ENCODE measurements at regions not wholly inside any gene's neighbourhood (a gene's known extent, or its start where the extent isn't known, plus 50 kb on each side); places are given as distances from the start of the nearest gene placed in this dataset.

GRCh38 chr2:220212296-220213080 is 585.1 kb downstream of the SLC4A3 start:
- Histone ChIP-seq H3K9me3 (replicated peaks) (no peaks in the 10 kb centered on the region), H3K27ac (replicated peaks) (no peak overlapping the region), H3K36me3 (no peaks in the 10 kb centered on the region), H3K4me1 (no peaks in the 10 kb centered on the region), H3K27me3 (ENCODE audit: low read depth) (no peaks in the 10 kb centered on the region), H3K4me3 (no peak overlapping the region)
- intact Hi-C loops (cut with micrococcal nuclease): no loop called here
- DNase-seq: no peak
- no peak for TF ChIP-seq CTCF (IDR thresholded peaks at IDR 0.05; ENCODE audit: borderline replicate concordance)

DNA sequence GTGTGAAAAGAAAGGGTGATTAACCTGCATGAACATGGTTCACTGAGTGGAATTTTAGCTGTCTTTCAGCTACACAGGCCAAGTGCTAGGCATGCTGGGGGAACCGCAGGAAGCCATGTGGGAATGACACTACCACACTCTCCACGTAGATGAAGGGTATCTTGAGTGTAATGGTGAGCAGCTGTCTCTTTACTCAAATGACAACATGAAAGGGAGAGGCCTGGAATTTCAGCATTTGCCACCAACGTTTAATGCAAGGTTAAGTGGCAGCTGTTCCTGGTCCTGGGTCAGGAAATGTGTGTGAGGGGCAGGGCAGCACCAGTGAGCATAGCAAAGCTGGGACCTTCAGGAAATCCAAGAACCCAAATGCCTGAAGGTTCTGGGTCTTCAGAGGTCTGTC is 588.4 kb downstream of the SLC4A3 start:
- intact Hi-C loops (cut with micrococcal nuclease): no loop called here
- H3K4me3 ChIP-seq: no peak overlapping the region
- no peaks in the 10 kb centered on the region for H3K36me3 ChIP-seq
- TF ChIP-seq CTCF (IDR thresholded peaks at IDR 0.05; ENCODE audit: borderline replicate concordance): no peak
- no peaks in the 10 kb centered on the region for H3K27me3 ChIP-seq (ENCODE audit: low read depth)
- DNase-seq: no peak
- no peaks in the 10 kb centered on the region for H3K9me3 ChIP-seq (replicated peaks)
- no peak overlapping the region for H3K27ac ChIP-seq (replicated peaks)
- no peaks in the 10 kb centered on the region for H3K4me1 ChIP-seq

- intact Hi-C loops (cut with micrococcal nuclease): no loop called here
- H3K36me3 ChIP-seq: no peaks in the 10 kb centered on the region
- DNase-seq: no peak
- no peak overlapping the region for H3K4me3 ChIP-seq
- no peak overlapping the region for H3K27ac ChIP-seq (replicated peaks)
- no peaks in the 10 kb centered on the region for H3K9me3 ChIP-seq (replicated peaks)
- H3K4me1 ChIP-seq: no peaks in the 10 kb centered on the region
- H3K27me3 ChIP-seq (ENCODE audit: low read depth): no peaks in the 10 kb centered on the region
- TF ChIP-seq CTCF (IDR thresholded peaks at IDR 0.05; ENCODE audit: borderline replicate concordance): no peak
Observed at GRCh38 chr2:220219371-220219770, 591.9 kb downstream of the SLC4A3 start.

DNA sequence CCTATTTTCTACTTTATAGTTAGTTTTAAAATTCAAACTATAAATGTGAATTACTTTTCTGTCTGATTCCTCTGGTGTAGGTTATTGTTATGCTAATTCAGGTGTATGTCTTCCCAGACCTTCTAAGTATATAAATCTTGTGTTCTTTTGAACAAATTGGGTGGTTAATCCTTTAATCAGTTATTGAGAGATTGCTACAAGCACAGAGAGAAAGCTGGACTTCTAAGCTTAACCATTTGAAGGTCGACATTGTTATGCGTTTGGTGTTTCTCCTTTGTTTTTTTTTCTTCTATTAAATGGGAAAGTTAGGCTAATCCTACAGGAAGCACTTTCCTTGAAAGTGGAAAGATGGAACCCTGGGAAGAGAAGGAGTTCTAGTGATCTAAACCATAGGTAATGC is 592.6 kb downstream of the SLC4A3 start:
- Histone ChIP-seq H3K27ac (replicated peaks) (no peak overlapping the region), H3K4me3 (no peak overlapping the region), H3K9me3 (replicated peaks) (no peaks in the 10 kb centered on the region), H3K27me3 (ENCODE audit: low read depth) (no peaks in the 10 kb centered on the region), H3K36me3 (no peaks in the 10 kb centered on the region), H3K4me1 (no peaks in the 10 kb centered on the region)
- TF ChIP-seq CTCF (IDR thresholded peaks at IDR 0.05; ENCODE audit: borderline replicate concordance): no peak
- intact Hi-C loops (cut with micrococcal nuclease): no loop called here
- DNase-seq: no peak

- H3K4me1 ChIP-seq: no peaks in the 10 kb centered on the region
- intact Hi-C loops (cut with micrococcal nuclease): no loop called here
- no peaks in the 10 kb centered on the region for H3K36me3 ChIP-seq
- H3K27me3 ChIP-seq (ENCODE audit: low read depth): no peaks in the 10 kb centered on the region
- H3K9me3 ChIP-seq (replicated peaks): no peaks in the 10 kb centered on the region
- no peak for TF ChIP-seq CTCF (IDR thresholded peaks at IDR 0.05; ENCODE audit: borderline replicate concordance)
- DNase-seq: no peak
- no peak overlapping the region for H3K4me3 ChIP-seq
- peak overlapping the region; percentile 12 for H3K27ac ChIP-seq (replicated peaks)
Observed at GRCh38 chr2:220221992-220222391, 594.6 kb downstream of the SLC4A3 start.
